ENCODE measurements at regions not wholly inside any gene's neighbourhood (a gene's known extent, or its start where the extent isn't known, plus 50 kb on each side); places are given as distances from the start of the nearest gene placed in this dataset.

DNA sequence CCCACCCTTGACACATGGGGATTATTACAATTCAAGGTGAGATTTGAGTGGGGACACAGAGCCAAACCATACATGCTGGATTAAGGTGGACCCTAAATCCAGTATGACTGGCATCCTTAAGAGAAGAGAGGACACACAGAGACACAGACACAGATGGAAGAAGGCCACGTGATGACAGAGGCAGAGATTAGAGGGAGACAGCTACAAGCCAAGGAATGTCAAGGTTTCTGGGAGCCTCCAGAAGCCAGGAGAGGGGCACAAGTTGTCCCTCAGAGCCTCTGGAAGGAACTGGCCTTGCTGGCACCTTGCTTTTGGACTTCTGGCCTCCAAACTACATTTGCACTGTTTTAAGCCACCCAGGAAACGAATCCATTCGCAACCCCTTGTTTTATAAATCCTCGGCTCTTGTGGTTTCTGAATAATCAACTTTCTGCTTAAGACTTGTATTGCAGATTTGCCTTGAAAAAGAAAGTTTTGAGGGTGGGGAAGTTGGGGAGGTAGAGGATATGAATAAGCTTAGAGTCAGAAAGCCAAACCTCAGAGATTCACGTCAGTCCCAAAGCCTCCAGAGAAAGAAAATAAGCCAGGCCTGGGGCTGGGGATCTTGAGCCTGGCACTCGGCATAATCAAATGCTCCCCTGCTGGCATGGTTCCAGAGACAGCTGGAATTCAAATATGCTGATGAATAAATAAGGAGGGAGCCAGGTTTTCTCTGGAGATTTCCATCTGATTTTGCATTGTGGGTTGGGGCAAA, 224.2 kb upstream of the PWP1 start:
- TF ChIP-seq TCF4 (CRISPR knock-in tag; IDR thresholded peaks at IDR 0.05; ENCODE audit: borderline replicate concordance): no peak
- TF ChIP-seq CSDC2 (CRISPR knock-in tag; IDR thresholded peaks at IDR 0.05): no peak
- TF ChIP-seq ARNTL (CRISPR knock-in tag; IDR thresholded peaks at IDR 0.05; ENCODE audit: borderline replicate concordance, low read depth): no peak
- TF ChIP-seq ZNF565 (CRISPR knock-in tag; conservative IDR thresholded peaks at IDR 0.05; ENCODE audit: low read depth): no peak
- TF ChIP-seq, protein P1, sequence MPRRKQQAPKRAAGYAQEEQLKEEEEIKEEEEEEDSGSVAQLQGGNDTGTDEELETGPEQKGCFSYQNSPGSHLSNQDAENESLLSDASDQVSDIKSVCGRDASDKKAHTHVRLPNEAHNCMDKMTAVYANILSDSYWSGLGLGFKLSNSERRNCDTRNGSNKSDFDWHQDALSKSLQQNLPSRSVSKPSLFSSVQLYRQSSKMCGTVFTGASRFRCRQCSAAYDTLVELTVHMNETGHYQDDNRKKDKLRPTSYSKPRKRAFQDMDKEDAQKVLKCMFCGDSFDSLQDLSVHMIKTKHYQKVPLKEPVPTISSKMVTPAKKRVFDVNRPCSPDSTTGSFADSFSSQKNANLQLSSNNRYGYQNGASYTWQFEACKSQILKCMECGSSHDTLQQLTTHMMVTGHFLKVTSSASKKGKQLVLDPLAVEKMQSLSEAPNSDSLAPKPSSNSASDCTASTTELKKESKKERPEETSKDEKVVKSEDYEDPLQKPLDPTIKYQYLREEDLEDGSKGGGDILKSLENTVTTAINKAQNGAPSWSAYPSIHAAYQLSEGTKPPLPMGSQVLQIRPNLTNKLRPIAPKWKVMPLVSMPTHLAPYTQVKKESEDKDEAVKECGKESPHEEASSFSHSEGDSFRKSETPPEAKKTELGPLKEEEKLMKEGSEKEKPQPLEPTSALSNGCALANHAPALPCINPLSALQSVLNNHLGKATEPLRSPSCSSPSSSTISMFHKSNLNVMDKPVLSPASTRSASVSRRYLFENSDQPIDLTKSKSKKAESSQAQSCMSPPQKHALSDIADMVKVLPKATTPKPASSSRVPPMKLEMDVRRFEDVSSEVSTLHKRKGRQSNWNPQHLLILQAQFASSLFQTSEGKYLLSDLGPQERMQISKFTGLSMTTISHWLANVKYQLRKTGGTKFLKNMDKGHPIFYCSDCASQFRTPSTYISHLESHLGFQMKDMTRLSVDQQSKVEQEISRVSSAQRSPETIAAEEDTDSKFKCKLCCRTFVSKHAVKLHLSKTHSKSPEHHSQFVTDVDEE (CRISPR knock-in tag; IDR thresholded peaks at IDR 0.05): no peak
- no peak for TF ChIP-seq ZNF70 (CRISPR knock-in tag; IDR thresholded peaks at IDR 0.05)
- TF ChIP-seq OSR1 (CRISPR knock-in tag; IDR thresholded peaks at IDR 0.05): no peak
- TF ChIP-seq, protein P2, sequence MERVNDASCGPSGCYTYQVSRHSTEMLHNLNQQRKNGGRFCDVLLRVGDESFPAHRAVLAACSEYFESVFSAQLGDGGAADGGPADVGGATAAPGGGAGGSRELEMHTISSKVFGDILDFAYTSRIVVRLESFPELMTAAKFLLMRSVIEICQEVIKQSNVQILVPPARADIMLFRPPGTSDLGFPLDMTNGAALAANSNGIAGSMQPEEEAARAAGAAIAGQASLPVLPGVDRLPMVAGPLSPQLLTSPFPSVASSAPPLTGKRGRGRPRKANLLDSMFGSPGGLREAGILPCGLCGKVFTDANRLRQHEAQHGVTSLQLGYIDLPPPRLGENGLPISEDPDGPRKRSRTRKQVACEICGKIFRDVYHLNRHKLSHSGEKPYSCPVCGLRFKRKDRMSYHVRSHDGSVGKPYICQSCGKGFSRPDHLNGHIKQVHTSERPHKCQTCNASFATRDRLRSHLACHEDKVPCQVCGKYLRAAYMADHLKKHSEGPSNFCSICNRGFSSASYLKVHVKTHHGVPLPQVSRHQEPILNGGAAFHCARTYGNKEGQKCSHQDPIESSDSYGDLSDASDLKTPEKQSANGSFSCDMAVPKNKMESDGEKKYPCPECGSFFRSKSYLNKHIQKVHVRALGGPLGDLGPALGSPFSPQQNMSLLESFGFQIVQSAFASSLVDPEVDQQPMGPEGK (CRISPR knock-in tag; IDR thresholded peaks at IDR 0.05; ENCODE audit: borderline replicate concordance): no peak
- TF ChIP-seq, protein P3, sequence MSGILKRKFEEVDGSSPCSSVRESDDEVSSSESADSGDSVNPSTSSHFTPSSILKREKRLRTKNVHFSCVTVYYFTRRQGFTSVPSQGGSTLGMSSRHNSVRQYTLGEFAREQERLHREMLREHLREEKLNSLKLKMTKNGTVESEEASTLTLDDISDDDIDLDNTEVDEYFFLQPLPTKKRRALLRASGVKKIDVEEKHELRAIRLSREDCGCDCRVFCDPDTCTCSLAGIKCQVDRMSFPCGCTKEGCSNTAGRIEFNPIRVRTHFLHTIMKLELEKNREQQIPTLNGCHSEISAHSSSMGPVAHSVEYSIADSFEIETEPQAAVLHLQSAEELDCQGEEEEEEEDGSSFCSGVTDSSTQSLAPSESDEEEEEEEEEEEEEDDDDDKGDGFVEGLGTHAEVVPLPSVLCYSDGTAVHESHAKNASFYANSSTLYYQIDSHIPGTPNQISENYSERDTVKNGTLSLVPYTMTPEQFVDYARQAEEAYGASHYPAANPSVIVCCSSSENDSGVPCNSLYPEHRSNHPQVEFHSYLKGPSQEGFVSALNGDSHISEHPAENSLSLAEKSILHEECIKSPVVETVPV (CRISPR knock-in tag; IDR thresholded peaks at IDR 0.05): no peak
- TF ChIP-seq PPARA (CRISPR knock-in tag; IDR thresholded peaks at IDR 0.05; ENCODE audit: borderline replicate concordance): no peak
- TF ChIP-seq, protein P4, sequence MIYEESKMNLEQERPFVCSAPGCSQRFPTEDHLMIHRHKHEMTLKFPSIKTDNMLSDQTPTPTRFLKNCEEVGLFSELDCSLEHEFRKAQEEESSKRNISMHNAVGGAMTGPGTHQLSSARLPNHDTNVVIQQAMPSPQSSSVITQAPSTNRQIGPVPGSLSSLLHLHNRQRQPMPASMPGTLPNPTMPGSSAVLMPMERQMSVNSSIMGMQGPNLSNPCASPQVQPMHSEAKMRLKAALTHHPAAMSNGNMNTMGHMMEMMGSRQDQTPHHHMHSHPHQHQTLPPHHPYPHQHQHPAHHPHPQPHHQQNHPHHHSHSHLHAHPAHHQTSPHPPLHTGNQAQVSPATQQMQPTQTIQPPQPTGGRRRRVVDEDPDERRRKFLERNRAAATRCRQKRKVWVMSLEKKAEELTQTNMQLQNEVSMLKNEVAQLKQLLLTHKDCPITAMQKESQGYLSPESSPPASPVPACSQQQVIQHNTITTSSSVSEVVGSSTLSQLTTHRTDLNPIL (CRISPR knock-in tag; IDR thresholded peaks at IDR 0.05; ENCODE audit: low read depth): no peak
- no peak for TF ChIP-seq RARB (CRISPR knock-in tag; IDR thresholded peaks at IDR 0.05)
- no peak for TF ChIP-seq BACH2 (CRISPR knock-in tag; IDR thresholded peaks at IDR 0.05; ENCODE audit: borderline replicate concordance)
- TF ChIP-seq SNAI2 (CRISPR knock-in tag; IDR thresholded peaks at IDR 0.05): no peak
- no peak for TF ChIP-seq GLIS3 (CRISPR knock-in tag; IDR thresholded peaks at IDR 0.05)
- ATAC-seq: peak; percentile 47

DNA sequence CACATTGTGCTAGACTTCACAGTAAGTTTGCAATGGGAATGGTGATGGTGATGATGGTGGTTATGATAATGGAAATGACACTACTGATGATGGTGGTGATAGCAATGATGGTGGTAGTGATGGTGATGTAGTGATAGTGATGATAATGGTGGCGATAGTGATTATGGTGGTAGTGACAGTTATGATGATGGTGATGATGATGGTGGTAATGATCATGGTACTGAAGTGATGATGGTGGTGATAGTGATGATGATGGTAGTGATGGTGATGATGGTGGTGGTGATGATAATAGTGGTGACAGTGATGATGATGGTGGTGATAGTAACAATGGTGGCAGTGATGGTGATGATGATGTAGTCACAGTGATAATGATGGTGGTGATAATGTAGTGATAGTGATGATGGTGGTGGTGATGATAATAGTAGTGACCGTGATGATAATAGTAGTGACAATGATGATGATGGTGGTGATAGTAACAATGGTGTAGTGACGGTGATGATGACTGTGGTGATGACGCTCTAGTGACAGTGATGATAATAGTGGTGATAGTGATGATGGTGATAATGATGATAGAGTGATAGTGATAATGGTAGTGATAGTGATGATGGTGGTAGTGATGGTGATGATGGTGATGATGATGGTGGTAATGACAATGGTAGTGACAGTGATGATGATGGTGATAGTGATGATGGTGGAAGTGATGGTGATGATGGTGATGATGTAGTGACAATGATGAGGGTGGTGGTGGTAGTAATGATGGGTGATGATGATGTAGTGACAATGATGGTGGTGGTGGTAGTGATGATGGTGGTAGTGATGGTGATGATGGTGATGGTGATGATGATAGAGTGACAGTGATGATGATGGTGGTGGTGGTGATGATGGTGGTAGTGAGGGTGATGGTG, 222.9 kb upstream of the PWP1 start:
- no peak for TF ChIP-seq OSR1 (CRISPR knock-in tag; IDR thresholded peaks at IDR 0.05)
- TF ChIP-seq, protein P5, sequence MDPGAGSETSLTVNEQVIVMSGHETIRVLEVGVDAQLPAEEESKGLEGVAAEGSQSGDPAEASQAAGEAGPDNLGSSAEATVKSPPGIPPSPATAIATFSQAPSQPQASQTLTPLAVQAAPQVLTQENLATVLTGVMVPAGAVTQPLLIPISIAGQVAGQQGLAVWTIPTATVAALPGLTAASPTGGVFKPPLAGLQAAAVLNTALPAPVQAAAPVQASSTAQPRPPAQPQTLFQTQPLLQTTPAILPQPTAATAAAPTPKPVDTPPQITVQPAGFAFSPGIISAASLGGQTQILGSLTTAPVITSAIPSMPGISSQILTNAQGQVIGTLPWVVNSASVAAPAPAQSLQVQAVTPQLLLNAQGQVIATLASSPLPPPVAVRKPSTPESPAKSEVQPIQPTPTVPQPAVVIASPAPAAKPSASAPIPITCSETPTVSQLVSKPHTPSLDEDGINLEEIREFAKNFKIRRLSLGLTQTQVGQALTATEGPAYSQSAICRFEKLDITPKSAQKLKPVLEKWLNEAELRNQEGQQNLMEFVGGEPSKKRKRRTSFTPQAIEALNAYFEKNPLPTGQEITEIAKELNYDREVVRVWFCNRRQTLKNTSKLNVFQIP (CRISPR knock-in tag; IDR thresholded peaks at IDR 0.05; ENCODE audit: borderline replicate concordance, low read depth): no peak
- no peak for TF ChIP-seq ARNTL (CRISPR knock-in tag; IDR thresholded peaks at IDR 0.05; ENCODE audit: borderline replicate concordance, low read depth)
- TF ChIP-seq, protein P3 (CRISPR knock-in tag; IDR thresholded peaks at IDR 0.05): no peak
- TF ChIP-seq TOX (CRISPR knock-in tag; IDR thresholded peaks at IDR 0.05; ENCODE audit: borderline replicate concordance): no peak
- TF ChIP-seq ZFP3 (CRISPR knock-in tag; IDR thresholded peaks at IDR 0.05): no peak
- TF ChIP-seq, protein P4 (CRISPR knock-in tag; IDR thresholded peaks at IDR 0.05; ENCODE audit: low read depth): no peak
- no peak for TF ChIP-seq ZNF70 (CRISPR knock-in tag; IDR thresholded peaks at IDR 0.05)
- no peak for TF ChIP-seq PPARA (CRISPR knock-in tag; IDR thresholded peaks at IDR 0.05; ENCODE audit: borderline replicate concordance)
- no peak for TF ChIP-seq GLIS3 (CRISPR knock-in tag; IDR thresholded peaks at IDR 0.05)
- no peak for TF ChIP-seq CSDC2 (CRISPR knock-in tag; IDR thresholded peaks at IDR 0.05)
- no peak for TF ChIP-seq TCF4 (CRISPR knock-in tag; IDR thresholded peaks at IDR 0.05; ENCODE audit: borderline replicate concordance)
- TF ChIP-seq ESRRG (CRISPR knock-in tag; IDR thresholded peaks at IDR 0.05): no peak
- TF ChIP-seq, protein P2 (CRISPR knock-in tag; IDR thresholded peaks at IDR 0.05; ENCODE audit: borderline replicate concordance): no peak
- TF ChIP-seq RARB (CRISPR knock-in tag; IDR thresholded peaks at IDR 0.05): no peak
- ATAC-seq: no peak
